WTC11 (cell line): ENCODE measurements at regions not wholly inside any gene's neighbourhood (a gene's known extent, or its start where the extent isn't known, plus 50 kb on each side); places are given as distances from the start of the nearest gene placed in this dataset.

ENCODE experiments used
- ATAC-seq: fragments of 200-7000 bp; cut with Tn5 transposase; 2 replicates; pipeline ENCODE4 v1.10.0; 2021; ENCODE audit warnings: mild to moderate bottlenecking, moderate library complexity
- CTCF ChIA-PET: fragments of 300-600 bp; sonication (Branson Sonifier 250); formaldehyde crosslinking; loops from one replicate; lab custom pipeline; 2021; ENCODE audit warnings: antibody characterized with exemption; lab: Charles Lee
- POLR2A ChIA-PET: fragments of 350-600 bp; sonication (Branson Sonifier 250); formaldehyde crosslinking; loops from one replicate; lab custom pipeline; 2021; ENCODE audit warnings: antibody characterized with exemption; lab: Charles Lee
- DNase-seq: peaks from one replicate; pipeline ENCODE4 v3.0.0; 2021; ENCODE audit warnings: low spot score
- H3K27ac Mint-ChIP-seq: 2 replicates; pipeline ENCODE4 v1.8.0; 2021; ENCODE audit warnings: mixed read lengths
- H3K27me3 Mint-ChIP-seq: 2 replicates; pipeline ENCODE4 v1.8.0; 2021; ENCODE audit warnings: low read depth, mild to moderate bottlenecking, moderate library complexity, mixed read lengths
- H3K36me3 Mint-ChIP-seq: 2 replicates; pipeline ENCODE4 v1.8.0; 2021; ENCODE audit warnings: mixed read lengths
- H3K4me1 Mint-ChIP-seq: 2 replicates; pipeline ENCODE4 v1.8.0; 2022; ENCODE audit warnings: mixed read lengths
- H3K4me3 Mint-ChIP-seq: 2 replicates; pipeline ENCODE4 v1.8.0; 2021; ENCODE audit warnings: mild to moderate bottlenecking, moderate library complexity, mixed read lengths
- H3K9me3 Mint-ChIP-seq: 2 replicates; pipeline ENCODE4 v1.8.0; 2021; ENCODE audit warnings: mixed read lengths
- CBFB ChIP-seq: sonication (generic); formaldehyde crosslinking; IDR thresholded peaks from 2 replicates; pipeline ENCODE4 v1.8.1; 2022; ENCODE audit warnings: mild to moderate bottlenecking, low read depth, missing genetic modification reagents
- FOXJ3 ChIP-seq: sonication (generic); formaldehyde crosslinking; IDR thresholded peaks from 2 replicates; pipeline ENCODE4 v1.9.0; 2021; ENCODE audit warnings: missing genetic modification reagents, mild to moderate bottlenecking, borderline replicate concordance
- GTF2I ChIP-seq: fragments of 250-450 bp; sonication (Bioruptor Pico); conservative IDR thresholded peaks from 2 replicates; pipeline ENCODE4 v1.4.0; 2021; ENCODE audit warnings: mild to moderate bottlenecking
- JUN ChIP-seq: sonication (generic); formaldehyde crosslinking; IDR thresholded peaks from 2 replicates; pipeline ENCODE4 v1.8.0; 2023; ENCODE audit warnings: mild to moderate bottlenecking, missing genetic modification reagents
- MYBL2 ChIP-seq: sonication (generic); formaldehyde crosslinking; IDR thresholded peaks from 2 replicates; pipeline ENCODE4 v1.8.1; 2023; ENCODE audit warnings: mild to moderate bottlenecking, moderate library complexity, missing genetic modification reagents
- NFYB ChIP-seq: sonication (generic); formaldehyde crosslinking; conservative IDR thresholded peaks from 2 replicates; pipeline ENCODE4 v1.8.0; 2022; ENCODE audit warnings: low read depth, missing genetic modification reagents
- NR1H2 ChIP-seq: sonication (generic); formaldehyde crosslinking; IDR thresholded peaks from 2 replicates; pipeline ENCODE4 v1.9.0; 2021; ENCODE audit warnings: mild to moderate bottlenecking, moderate library complexity, missing genetic modification reagents
- NR3C1 ChIP-seq: sonication (generic); formaldehyde crosslinking; conservative IDR thresholded peaks from 2 replicates; pipeline ENCODE4 v1.8.1; 2023; ENCODE audit warnings: low read depth, mild to moderate bottlenecking, missing genetic modification reagents
- PRRX2 ChIP-seq: fragments of 250-450 bp; sonication (Bioruptor Pico); IDR thresholded peaks from 2 replicates; pipeline ENCODE4 v1.8.0; 2021; ENCODE audit warnings: mild to moderate bottlenecking
- SMAD3 ChIP-seq: sonication (generic); formaldehyde crosslinking; IDR thresholded peaks from 2 replicates; pipeline ENCODE4 v1.8.0; 2022; ENCODE audit warnings: missing genetic modification reagents, mild to moderate bottlenecking, borderline replicate concordance
- SMAD4 ChIP-seq: sonication (generic); formaldehyde crosslinking; IDR thresholded peaks from 2 replicates; pipeline ENCODE4 v1.8.0; 2022; ENCODE audit warnings: mild to moderate bottlenecking, missing genetic modification reagents
- SP1 ChIP-seq: sonication (generic); formaldehyde crosslinking; conservative IDR thresholded peaks from 2 replicates; pipeline ENCODE4 v1.8.1; 2022; ENCODE audit warnings: missing genetic modification reagents
- TCF7 ChIP-seq: sonication (generic); formaldehyde crosslinking; IDR thresholded peaks from 2 replicates; pipeline ENCODE4 v1.8.0; 2022; ENCODE audit warnings: mild to moderate bottlenecking, low read depth, missing genetic modification reagents, moderate library complexity
- TEAD4 ChIP-seq: sonication (generic); formaldehyde crosslinking; IDR thresholded peaks from 2 replicates; pipeline ENCODE4 v1.8.0; 2022; ENCODE audit warnings: mild to moderate bottlenecking, missing genetic modification reagents
- TP53 ChIP-seq: sonication (generic); formaldehyde crosslinking; IDR thresholded peaks from 2 replicates; pipeline ENCODE4 v1.8.1; 2023; ENCODE audit warnings: mild to moderate bottlenecking, missing genetic modification reagents
- ZNF138 ChIP-seq: sonication (generic); formaldehyde crosslinking; conservative IDR thresholded peaks from 2 replicates; pipeline ENCODE4 v1.8.1; 2022; ENCODE audit warnings: mild to moderate bottlenecking, moderate library complexity, missing genetic modification reagents
- TF ChIP-seq, protein P1 (sequence below): sonication (generic); formaldehyde crosslinking; IDR thresholded peaks from 2 replicates; pipeline ENCODE4 v1.8.0; 2023; ENCODE audit warnings: missing genetic modification reagents
- TF ChIP-seq, protein P2 (sequence below): fragments of 200-600 bp; IDR thresholded peaks from 2 replicates; pipeline ENCODE4 v1.8.0; 2022; ENCODE audit warnings: antibody characterized with exemption
- TF ChIP-seq, protein P3 (sequence below): fragments of 250-450 bp; sonication (Bioruptor Pico); IDR thresholded peaks from 2 replicates; pipeline ENCODE4 v2.1.2; 2022; ENCODE audit warnings: mild to moderate bottlenecking, moderate library complexity
- TF ChIP-seq, protein P4 (sequence below): sonication (generic); formaldehyde crosslinking; IDR thresholded peaks from 2 replicates; pipeline ENCODE4 v1.8.0; 2023; ENCODE audit warnings: missing genetic modification reagents, mild to moderate bottlenecking, borderline replicate concordance
- TF ChIP-seq, protein P5 (sequence below): sonication (generic); formaldehyde crosslinking; IDR thresholded peaks from 2 replicates; pipeline ENCODE4 v1.8.1; 2022; ENCODE audit warnings: low read depth, missing genetic modification reagents, borderline replicate concordance

DNA sequence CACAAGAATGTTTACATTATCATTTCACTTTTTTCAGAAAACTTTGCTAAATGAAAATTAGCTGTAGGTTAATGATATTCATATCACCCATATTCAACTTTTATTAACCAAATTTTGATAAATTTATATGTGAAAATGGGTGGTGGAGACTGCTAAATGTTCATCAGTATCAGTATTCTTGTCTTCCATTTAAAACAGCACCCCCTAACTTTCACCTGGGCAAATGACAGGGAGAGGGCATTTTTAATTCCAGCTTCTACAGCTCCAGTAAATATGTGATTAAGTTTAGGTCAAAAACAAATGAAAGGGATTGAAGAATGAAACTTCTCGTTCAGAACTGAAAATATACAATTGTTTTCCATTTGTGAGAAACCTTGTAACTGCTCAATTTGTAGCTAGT lies 722.2 kb downstream of the KCNT2 start:
- TF ChIP-seq, protein P1, sequence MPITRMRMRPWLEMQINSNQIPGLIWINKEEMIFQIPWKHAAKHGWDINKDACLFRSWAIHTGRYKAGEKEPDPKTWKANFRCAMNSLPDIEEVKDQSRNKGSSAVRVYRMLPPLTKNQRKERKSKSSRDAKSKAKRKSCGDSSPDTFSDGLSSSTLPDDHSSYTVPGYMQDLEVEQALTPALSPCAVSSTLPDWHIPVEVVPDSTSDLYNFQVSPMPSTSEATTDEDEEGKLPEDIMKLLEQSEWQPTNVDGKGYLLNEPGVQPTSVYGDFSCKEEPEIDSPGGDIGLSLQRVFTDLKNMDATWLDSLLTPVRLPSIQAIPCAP (CRISPR knock-in tag): no peak
- no peak for TF ChIP-seq CBFB
- TF ChIP-seq JUN (CRISPR knock-in tag): no peak
- TF ChIP-seq, protein P2, sequence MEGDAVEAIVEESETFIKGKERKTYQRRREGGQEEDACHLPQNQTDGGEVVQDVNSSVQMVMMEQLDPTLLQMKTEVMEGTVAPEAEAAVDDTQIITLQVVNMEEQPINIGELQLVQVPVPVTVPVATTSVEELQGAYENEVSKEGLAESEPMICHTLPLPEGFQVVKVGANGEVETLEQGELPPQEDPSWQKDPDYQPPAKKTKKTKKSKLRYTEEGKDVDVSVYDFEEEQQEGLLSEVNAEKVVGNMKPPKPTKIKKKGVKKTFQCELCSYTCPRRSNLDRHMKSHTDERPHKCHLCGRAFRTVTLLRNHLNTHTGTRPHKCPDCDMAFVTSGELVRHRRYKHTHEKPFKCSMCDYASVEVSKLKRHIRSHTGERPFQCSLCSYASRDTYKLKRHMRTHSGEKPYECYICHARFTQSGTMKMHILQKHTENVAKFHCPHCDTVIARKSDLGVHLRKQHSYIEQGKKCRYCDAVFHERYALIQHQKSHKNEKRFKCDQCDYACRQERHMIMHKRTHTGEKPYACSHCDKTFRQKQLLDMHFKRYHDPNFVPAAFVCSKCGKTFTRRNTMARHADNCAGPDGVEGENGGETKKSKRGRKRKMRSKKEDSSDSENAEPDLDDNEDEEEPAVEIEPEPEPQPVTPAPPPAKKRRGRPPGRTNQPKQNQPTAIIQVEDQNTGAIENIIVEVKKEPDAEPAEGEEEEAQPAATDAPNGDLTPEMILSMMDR: peak; percentile 48
- H3K4me1 Mint-ChIP-seq: peaks cover 14% of the 10 kb centered on the region
- CTCF ChIA-PET: interaction anchor here (0.6 to 2.4 kb wide), 16 partner anchors 9 to 776 kb away, joined by 3 to 25 read pairs (median 6); no protein-coding TSS in a partner anchor

DNA sequence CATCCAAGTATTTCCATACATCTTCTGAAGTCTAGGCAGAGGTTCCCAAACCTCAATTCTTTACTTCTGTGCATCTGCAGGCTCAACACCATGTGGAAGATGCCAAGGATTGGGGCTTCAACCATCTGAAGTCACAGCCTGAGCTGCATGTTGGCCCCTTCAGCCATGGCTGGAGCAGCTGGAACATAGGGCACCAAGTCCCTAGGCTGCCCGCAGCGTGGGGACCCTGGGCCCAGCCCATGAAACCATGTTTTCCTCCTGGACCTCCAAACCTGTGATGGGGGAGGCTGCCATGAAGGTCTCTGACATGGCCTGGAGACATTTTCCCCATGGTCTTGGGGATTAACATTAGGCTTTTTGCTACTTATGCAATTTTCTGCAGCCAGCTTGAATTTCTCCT lies 729.8 kb downstream of the KCNT2 start:
- ChIA-PET POLR2A (no interaction called here), CTCF (no interaction called here)
- Mint-ChIP-seq H3K27me3 (no peaks in the 10 kb centered on the region), H3K27ac (no peak overlapping the region), H3K36me3 (peaks cover 30% of the 10 kb centered on the region), H3K9me3 (peaks cover 41% of the 10 kb centered on the region), H3K4me1 (peaks cover 13% of the 10 kb centered on the region), H3K4me3 (no peak overlapping the region)
- ATAC-seq (no peak), DNase-seq (no peak)
- TF ChIP-seq NFYB (CRISPR knock-in tag) (no peak), SP1 (no peak), PRRX2 (CRISPR knock-in tag) (no peak), SMAD3 (no peak), GTF2I (CRISPR knock-in tag) (no peak)
- TF ChIP-seq, protein P3, sequence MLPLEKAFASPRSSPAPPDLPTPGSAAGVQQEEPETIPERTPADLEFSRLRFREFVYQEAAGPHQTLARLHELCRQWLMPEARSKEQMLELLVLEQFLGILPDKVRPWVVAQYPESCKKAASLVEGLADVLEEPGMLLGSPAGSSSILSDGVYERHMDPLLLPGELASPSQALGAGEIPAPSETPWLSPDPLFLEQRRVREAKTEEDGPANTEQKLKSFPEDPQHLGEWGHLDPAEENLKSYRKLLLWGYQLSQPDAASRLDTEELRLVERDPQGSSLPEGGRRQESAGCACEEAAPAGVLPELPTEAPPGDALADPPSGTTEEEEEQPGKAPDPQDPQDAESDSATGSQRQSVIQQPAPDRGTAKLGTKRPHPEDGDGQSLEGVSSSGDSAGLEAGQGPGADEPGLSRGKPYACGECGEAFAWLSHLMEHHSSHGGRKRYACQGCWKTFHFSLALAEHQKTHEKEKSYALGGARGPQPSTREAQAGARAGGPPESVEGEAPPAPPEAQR (CRISPR knock-in tag): no peak
- TF ChIP-seq, protein P4, sequence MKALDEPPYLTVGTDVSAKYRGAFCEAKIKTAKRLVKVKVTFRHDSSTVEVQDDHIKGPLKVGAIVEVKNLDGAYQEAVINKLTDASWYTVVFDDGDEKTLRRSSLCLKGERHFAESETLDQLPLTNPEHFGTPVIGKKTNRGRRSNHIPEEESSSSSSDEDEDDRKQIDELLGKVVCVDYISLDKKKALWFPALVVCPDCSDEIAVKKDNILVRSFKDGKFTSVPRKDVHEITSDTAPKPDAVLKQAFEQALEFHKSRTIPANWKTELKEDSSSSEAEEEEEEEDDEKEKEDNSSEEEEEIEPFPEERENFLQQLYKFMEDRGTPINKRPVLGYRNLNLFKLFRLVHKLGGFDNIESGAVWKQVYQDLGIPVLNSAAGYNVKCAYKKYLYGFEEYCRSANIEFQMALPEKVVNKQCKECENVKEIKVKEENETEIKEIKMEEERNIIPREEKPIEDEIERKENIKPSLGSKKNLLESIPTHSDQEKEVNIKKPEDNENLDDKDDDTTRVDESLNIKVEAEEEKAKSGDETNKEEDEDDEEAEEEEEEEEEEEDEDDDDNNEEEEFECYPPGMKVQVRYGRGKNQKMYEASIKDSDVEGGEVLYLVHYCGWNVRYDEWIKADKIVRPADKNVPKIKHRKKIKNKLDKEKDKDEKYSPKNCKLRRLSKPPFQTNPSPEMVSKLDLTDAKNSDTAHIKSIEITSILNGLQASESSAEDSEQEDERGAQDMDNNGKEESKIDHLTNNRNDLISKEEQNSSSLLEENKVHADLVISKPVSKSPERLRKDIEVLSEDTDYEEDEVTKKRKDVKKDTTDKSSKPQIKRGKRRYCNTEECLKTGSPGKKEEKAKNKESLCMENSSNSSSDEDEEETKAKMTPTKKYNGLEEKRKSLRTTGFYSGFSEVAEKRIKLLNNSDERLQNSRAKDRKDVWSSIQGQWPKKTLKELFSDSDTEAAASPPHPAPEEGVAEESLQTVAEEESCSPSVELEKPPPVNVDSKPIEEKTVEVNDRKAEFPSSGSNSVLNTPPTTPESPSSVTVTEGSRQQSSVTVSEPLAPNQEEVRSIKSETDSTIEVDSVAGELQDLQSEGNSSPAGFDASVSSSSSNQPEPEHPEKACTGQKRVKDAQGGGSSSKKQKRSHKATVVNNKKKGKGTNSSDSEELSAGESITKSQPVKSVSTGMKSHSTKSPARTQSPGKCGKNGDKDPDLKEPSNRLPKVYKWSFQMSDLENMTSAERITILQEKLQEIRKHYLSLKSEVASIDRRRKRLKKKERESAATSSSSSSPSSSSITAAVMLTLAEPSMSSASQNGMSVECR: no peak

More for the DNA sequence above, 722.2 kb downstream of the KCNT2 start:
- ATAC-seq (peak; percentile 73), DNase-seq (no peak)
- H3K27me3 Mint-ChIP-seq: no peaks in the 10 kb centered on the region
- POLR2A ChIA-PET: no interaction called here
- H3K36me3 Mint-ChIP-seq: peaks cover 21% of the 10 kb centered on the region
- H3K9me3 Mint-ChIP-seq: peaks cover 41% of the 10 kb centered on the region
- H3K27ac Mint-ChIP-seq: no peak overlapping the region
- H3K4me3 Mint-ChIP-seq: no peak overlapping the region

DNA sequence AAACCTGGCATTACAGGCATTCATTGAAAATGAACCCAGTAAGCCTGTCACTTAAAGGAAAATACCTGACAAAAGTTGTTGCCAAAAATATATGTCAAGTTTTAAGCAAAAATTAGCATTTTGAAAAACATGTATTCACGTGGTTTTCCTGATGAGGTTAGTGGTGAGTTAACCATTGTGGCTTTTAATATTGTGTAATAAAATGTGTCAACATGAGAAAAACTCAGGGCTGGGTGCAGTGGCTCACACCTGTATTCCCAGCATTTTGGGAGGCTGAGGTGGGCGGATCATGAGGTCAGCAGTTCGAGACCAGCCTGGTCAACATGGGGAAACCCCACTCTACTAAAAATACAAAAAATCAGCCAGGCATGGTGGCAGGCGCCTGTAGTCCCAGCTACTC lies 731.4 kb downstream of the KCNT2 start:
- no peak for ATAC-seq
- no peaks in the 10 kb centered on the region for H3K27me3 Mint-ChIP-seq
- H3K27ac Mint-ChIP-seq: no peak overlapping the region
- POLR2A ChIA-PET: no interaction called here
- peaks cover 31% of the 10 kb centered on the region for H3K9me3 Mint-ChIP-seq
- peaks cover 21% of the 10 kb centered on the region for H3K36me3 Mint-ChIP-seq
- DNase-seq: no peak
- H3K4me3 Mint-ChIP-seq: no peak overlapping the region
- CTCF ChIA-PET: no interaction called here
- H3K4me1 Mint-ChIP-seq: peaks cover 13% of the 10 kb centered on the region
- TF ChIP-seq, protein P5, sequence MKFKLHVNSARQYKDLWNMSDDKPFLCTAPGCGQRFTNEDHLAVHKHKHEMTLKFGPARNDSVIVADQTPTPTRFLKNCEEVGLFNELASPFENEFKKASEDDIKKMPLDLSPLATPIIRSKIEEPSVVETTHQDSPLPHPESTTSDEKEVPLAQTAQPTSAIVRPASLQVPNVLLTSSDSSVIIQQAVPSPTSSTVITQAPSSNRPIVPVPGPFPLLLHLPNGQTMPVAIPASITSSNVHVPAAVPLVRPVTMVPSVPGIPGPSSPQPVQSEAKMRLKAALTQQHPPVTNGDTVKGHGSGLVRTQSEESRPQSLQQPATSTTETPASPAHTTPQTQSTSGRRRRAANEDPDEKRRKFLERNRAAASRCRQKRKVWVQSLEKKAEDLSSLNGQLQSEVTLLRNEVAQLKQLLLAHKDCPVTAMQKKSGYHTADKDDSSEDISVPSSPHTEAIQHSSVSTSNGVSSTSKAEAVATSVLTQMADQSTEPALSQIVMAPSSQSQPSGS (CRISPR knock-in tag): no peak
- TF ChIP-seq SMAD4 (CRISPR knock-in tag) (no peak), MYBL2 (CRISPR knock-in tag) (no peak), TCF7 (CRISPR knock-in tag) (no peak), ZNF138 (CRISPR knock-in tag) (no peak), TEAD4 (no peak), TP53 (CRISPR knock-in tag) (no peak), FOXJ3 (no peak), CBFB (no peak), NR3C1 (CRISPR knock-in tag) (no peak), NR1H2 (CRISPR knock-in tag) (no peak)
